T47D (cell line): ENCODE measurements at regions not wholly inside any gene's neighbourhood (a gene's known extent, or its start where the extent isn't known, plus 50 kb on each side); places are given as distances from the start of the nearest gene placed in this dataset.
"Not testable (repeated sequence)": the region's sequence is repeated elsewhere in the genome, so short reads cannot be mapped to it uniquely, and the experiment has no call there.

Experiments used
- DNase-seq, 2 experiments: peaks; one replicate each; pipeline versions ENCODE4 v3.0.0 to v3.0.0-alpha.2; 2011 to 2012; ENCODE audit warnings: low read depth in 1 of 2, low spot score in 1 of 2
- JUND ChIP-seq: IDR thresholded peaks from 2 replicates; pipeline ENCODE4 v1.6.1; 2012; ENCODE audit warnings: low read depth
- in situ Hi-C: cut with HindIII; loops from 2 replicates; pipeline ENCODE4 v1.10.0; 2016; ENCODE audit warnings: low sequenced_read_pairs, low pct_unique_long_range_greater_than_20kb

DNA sequence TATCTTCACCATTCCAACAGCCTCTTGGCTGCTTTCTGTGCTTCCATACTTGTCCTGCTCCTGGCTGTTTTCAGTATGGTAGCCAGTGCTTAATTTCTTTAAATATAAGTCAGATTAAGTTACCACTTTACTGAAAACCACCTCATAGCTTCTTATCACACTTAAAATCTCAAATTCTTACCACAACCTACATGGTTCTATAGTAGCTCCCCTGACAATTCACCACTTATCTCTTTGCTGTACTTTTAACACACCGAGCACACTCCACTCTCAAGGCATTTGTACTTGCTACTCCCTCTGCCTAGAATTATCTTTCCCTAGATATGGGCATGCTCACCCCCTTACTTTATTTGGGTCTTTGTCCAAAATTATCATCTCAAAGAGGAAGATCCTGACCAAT is 369.0 kb downstream of the TENT5A start:
- in situ Hi-C loops, result no loop called here
- TF ChIP-seq JUND, result no peak

DNA sequence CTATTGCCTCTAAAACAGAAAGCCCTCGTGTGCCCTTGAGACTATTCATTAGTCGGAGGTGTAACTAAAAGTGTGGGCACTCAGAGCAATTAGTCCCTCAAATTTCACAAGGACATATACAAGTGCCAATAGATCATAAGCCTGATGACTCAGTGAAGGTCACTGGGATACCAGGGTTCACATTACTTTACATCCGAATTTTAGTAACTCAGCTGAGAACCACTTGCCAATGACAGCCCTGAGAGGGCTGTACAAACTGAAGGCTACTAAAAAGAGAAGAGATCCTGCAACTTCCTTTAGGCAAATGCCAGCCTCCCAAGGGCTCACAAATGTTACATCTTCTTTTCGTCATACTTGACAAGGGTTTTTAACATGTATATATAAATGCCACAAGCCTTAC is 369.6 kb downstream of the TENT5A start:
- in situ Hi-C loops, result no loop called here
- no peak for DNase-seq
- no peak for TF ChIP-seq JUND

More for the DNA sequence above, 369.0 kb downstream of the TENT5A start:
- DNase-seq, result no peak

DNA sequence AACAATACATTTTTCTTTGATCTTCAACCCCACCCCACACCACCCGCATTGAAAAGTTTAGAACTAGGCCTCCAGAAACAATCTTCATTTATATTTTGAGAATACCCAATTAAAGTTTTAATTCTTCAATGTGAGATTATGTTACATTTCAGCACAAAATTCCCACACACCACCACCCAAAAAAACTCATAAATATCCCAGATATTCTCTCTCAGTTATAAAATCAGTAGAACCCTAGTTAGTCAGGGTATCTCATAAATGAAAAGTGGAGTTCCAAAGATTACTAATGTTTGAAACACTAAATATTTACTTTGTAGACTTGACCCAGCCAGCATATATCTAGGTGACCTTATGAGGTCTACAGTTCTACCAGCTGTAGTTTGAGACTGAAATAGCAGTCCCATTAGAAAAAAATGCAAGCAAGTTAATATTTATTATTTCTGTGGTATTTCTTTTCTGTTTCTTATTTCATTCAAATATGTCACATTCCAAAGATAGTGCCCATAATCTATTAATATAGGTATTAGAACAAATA is 371.0 kb downstream of the TENT5A start:
- TF ChIP-seq JUND, result no peak
- no peak for DNase-seq
- in situ Hi-C loops, result no loop called here

DNA sequence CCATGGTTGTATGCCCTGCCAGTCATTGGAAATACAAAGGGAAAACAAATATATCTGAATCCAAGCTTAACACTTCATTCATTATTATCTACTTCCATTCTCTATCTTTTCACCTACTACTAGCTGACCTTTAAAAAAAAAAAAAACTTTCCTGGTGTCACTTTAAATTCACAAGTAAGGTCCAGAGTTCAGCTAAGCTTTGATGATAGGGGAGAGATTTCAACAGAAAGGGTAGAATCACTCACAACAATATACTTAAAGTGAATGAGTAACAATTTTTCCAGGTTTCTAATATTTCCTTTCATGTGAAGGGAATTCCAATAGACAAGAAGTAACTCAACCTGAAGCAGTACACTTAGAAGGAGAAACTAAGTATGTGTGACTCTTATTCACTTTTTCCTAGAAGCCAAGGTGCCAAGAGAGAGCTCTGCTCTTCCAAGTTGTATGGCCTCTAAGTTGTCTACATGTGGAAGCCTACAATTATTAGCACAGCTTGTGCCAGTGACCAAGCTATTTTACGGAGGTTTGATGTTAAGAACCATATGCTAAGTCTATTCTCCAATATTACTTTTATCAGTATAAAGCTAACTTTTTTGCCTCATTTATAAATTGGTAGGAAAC is 371.7 kb downstream of the TENT5A start:
- in situ Hi-C loops, result no loop called here
- TF ChIP-seq JUND, result no peak
- DNase-seq, result no peak

DNA sequence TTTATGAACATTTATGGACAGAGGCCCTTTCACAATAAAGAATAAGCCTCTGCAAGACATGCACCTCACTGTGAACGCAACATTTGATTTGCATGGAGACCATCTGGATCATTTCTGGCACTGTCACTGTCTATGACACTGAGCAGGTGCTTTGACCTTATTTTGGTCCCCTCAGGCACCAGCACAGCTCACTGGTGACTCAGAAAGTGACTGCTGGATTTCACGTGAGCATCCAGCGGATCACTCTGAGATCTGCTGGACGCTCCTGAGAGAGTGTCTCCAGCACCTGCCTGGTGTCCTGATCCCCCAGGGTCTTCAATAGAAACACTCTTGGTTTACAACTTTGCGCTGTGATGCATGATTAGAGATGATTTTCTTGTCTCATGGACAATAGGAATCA is 375.7 kb downstream of the TENT5A start:
- TF ChIP-seq JUND, result no peak
- peak in 1 of 2 experiments; percentile 5 for DNase-seq
- in situ Hi-C loops, result no loop called here

DNA sequence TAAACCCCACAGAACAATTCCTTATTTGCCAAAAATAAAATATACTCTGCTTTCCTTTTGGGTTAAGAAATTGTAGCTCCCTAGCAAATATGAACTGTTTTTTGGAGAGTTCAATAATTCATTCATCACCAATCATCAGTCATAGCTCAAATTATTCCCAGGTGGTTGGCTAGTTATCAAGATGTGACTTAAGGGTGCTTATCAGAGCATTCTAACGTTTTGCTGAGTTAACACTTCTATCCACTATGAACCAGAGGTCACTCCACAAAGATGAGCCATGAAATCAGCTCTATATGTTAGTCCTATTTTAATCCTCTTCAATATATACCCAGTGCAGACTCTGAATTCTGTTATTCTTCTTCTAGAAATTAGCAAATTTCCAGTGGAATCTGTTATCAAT is 379.1 kb downstream of the TENT5A start:
- in situ Hi-C loops, result no loop called here
- no peak for DNase-seq
- TF ChIP-seq JUND, result no peak

DNA sequence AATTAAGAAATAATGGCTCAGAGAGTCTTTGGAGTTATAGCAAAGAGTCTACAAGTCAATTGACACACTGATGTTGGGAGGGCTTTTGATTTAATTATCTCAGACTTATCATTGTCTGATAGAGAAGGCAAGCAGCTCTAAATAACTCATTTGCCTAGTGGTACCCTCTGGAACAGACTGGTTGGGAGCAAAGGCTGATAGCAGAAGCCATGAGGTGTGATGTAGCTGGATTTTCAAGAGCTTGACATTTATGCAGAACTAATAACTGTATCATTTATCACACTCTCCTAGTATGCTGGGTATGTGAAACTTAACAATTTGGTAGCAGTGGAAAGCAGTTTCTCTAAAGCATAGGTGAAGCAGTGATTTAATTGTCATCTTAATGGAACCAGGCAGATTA is 380.6 kb downstream of the TENT5A start:
- in situ Hi-C loops, result no loop called here
- no peak for TF ChIP-seq JUND
- DNase-seq, result no peak

DNA sequence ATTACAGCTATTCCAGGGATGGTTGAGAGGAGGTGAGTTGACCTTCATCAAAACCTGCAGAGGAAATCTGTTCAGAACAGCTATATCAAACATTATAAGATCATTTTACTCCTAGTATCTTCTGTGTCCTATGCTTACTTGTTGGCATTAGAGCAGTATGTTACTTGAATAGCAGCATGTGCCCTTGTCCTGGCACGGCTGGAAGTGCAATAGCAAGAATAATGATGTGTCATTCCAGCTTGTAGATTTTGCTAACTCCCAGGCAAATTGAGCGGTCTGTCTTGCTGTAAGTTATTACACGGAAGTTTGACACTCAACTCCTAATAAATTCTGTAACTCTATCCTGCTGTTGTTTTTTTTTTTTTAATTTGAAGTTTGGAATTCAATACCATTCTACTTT is 385.5 kb downstream of the TENT5A start:
- TF ChIP-seq JUND, result no peak
- in situ Hi-C loops, result no loop called here
- no peak for DNase-seq

DNA sequence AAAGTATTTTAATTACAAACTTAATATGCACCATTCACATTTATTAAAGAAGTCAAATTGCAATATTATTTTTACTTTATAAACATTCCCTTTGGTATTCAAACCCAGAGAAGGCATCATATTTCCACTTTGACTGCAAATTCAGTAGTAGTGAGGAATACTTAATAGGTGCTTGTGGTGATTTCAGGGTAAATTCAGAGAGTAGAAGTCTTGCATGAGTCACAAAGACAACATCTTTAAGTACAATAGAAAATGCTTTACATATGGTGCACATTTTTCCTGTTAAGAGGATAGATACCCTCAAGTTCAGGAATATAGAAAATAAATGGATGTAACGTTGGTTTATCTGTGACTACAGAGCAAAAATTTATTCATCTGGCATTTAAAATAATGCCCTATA is 390.2 kb downstream of the TENT5A start:
- in situ Hi-C loops, result no loop called here
- TF ChIP-seq JUND, result no peak
- DNase-seq, result no peak

DNA sequence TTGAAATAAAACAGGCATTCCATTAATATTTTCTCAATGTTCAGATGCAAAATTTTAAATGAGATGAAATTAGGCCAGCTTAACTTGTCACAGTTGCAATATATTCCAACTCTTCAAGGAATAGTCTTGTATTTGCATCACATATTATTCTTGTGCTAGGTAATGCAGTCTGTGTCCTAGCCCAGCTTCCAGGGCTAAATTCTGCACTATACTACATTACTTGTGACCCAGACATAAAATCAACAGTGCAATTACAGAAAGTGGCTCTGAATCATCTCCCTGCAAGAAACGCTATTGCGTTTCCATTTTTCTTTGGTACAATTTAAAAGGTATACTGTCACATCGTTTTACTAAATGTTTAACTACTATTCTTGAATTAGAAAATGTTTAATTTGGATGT is 399.2 kb downstream of the TENT5A start:
- no peak for TF ChIP-seq JUND
- in situ Hi-C loops, result no loop called here
- no peak for DNase-seq

DNA sequence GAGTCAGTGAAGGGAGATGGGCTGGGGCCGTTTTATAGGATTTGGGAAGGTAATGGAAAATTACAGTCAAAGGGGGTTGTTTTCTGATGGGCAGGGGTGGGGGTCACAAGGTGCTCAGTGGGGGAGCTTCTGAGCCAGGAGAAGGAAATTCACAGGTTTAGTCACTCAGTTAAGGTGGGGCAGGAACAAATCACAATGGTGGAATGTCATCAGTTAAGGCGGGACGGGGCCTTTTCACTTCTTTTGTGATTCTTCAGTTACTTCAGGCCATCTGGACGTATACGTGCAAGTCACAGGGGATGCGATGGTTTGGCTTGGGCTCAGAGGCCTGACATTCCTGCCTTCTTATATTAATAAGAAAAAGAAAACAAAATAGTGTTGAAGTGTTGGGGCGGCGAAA is 408.5 kb downstream of the TENT5A start:
- in situ Hi-C loops, result not testable (repeated sequence)

DNA sequence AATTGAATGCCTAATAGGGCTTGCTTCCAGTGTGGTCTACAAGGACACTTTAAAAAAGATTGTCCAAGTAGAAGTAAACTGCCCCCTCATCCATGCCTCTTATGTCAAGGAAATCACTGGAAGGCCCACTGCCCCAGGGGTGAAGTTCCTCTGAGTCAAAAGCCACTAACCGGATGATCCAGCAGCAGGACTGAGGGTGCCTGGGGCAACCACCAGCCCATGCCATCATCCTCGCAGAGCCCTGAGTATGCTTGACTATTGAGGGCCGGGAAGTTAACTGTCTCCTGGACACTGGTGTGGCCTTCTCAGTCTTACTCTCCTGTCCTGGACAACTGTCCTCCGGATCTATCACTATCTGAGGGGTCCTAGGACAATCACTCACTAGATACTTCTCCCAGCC is 411.5 kb downstream of the TENT5A start:
- no peak for TF ChIP-seq JUND
- in situ Hi-C loops, result no loop called here
- DNase-seq, result no peak

More for the DNA sequence above, 408.5 kb downstream of the TENT5A start:
- DNase-seq, result not testable (repeated sequence)

DNA sequence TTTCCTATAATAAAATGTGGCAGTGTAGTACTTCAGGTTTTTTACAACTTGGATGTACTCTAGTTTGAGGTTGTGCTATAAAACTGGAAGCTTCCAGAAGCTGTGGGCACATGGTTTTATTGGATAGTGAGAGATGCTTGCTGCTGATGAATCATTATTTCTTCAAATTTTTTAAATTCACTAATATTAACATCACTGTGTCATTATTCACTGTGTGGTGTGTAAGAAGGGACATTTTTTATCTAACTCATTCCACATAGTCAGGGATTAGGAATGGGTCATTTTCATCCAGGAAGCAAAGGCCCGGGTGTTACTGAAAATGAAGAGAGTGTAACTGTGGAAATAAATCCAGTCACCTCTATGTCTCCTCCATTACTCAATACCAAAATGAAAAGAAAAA is 421.0 kb downstream of the TENT5A start:
- no peak for TF ChIP-seq JUND
- DNase-seq, result no peak

DNA sequence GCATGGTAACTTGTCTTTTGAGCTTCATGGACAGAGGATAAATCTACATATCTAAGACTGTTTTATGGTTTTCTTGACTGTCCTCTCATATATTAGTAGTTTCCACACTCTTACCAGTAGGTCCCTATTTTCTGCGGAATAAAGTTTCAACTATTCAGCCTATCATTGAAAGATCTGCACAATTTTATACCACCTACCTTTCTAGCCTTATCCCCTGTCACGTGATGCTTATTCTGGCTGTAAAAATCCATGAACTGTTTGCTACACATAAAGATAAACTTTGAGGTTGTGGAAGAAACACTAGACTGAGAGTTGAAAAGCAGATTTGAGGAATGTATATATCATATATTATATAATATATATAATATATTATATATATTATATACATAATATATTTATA is 423.8 kb downstream of the TENT5A start:
- no peak for TF ChIP-seq JUND
- in situ Hi-C loops, result no loop called here
- no peak for DNase-seq

More for the DNA sequence above, 421.0 kb downstream of the TENT5A start:
- in situ Hi-C loops, result no loop called here
